Body of pancreas (tissue), 4 donors: ENCODE measurements at regions not wholly inside any gene's neighbourhood (a gene's known extent, or its start where the extent isn't known, plus 50 kb on each side); places are given as distances from the start of the nearest gene placed in this dataset.

Experiments used
- CTCF ChIP-seq, 7 experiments: fragments of 450-650 bp in 4 of 7; fragments of 200-600 bp in 3 of 7; sonication (generic) in 3 of 7; IDR thresholded peaks; one replicate each; pipeline ENCODE4 v1.5.1; 2016 to 2019; ENCODE audit warnings: antibody characterized with exemption in 7 of 7
- POLR2A ChIP-seq, 3 donors: fragments of 450-650 bp; IDR thresholded peaks; one replicate each; pipeline ENCODE4 v1.6.1; 2016; ENCODE audit warnings: antibody characterized with exemption in 3 of 3, mild to moderate bottlenecking in 2 of 3

- TF ChIP-seq CTCF (IDR thresholded peaks at IDR 0.05) (no peak), POLR2A (IDR thresholded peaks at IDR 0.05) (no peak)
Measured at GRCh38 chr2:106581328-106581727, 94.2 kb downstream of the CD8B2 start.
